GM23338 (cell line): ENCODE measurements at regions not wholly inside any gene's neighbourhood (a gene's known extent, or its start where the extent isn't known, plus 50 kb on each side); places are given as distances from the start of the nearest gene placed in this dataset.

ENCODE experiments used
- CREB1 ChIP-seq: fragments of 250-450 bp; sonication (Bioruptor Pico); IDR thresholded peaks from 2 replicates; pipeline ENCODE4 v1.5.0; 2020; ENCODE audit warnings: low read depth, mild to moderate bottlenecking, moderate library complexity
- EZH2 ChIP-seq: fragments of 200-600 bp; sonication (generic); IDR thresholded peaks from one replicate; pipeline ENCODE4 v1.8.0; 2017; ENCODE audit warnings: antibody characterized with exemption, mild to moderate bottlenecking, low read depth; ENCODE audit not compliant: unreplicated experiment
- EZH2phosphoT487 ChIP-seq: fragments of 200-600 bp; sonication (generic); IDR thresholded peaks from one replicate; pipeline ENCODE4 v1.8.1; 2018; ENCODE audit warnings: antibody characterized with exemption; ENCODE audit not compliant: unreplicated experiment
- JUNB ChIP-seq: IDR thresholded peaks from one replicate; pipeline ENCODE4 v1.6.1; 2016; ENCODE audit warnings: antibody characterized with exemption; ENCODE audit not compliant: unreplicated experiment
- NANOG ChIP-seq: IDR thresholded peaks from 2 replicates; pipeline ENCODE4 v1.6.1; 2016; ENCODE audit warnings: antibody characterized with exemption, borderline replicate concordance
- STAT1 ChIP-seq: IDR thresholded peaks from one replicate; pipeline ENCODE4 v1.6.1; 2016; ENCODE audit warnings: antibody characterized with exemption; ENCODE audit not compliant: unreplicated experiment
- ZNF114 ChIP-seq: fragments of 250-450 bp; sonication (Bioruptor Pico); IDR thresholded peaks from 2 replicates; pipeline ENCODE4 v1.5.0; 2020; ENCODE audit warnings: mild to moderate bottlenecking, moderate library complexity
- ZNF331 ChIP-seq: fragments of 250-450 bp; sonication (Bioruptor Pico); IDR thresholded peaks from 2 replicates; pipeline ENCODE4 v1.5.0; 2020; ENCODE audit warnings: low read depth, mild to moderate bottlenecking, moderate library complexity
- TF ChIP-seq, protein P1 (sequence below): fragments of 250-450 bp; sonication (Bioruptor Pico); IDR thresholded peaks from 2 replicates; pipeline ENCODE4 v1.5.0; 2020; ENCODE audit warnings: mild to moderate bottlenecking, moderate library complexity
- TF ChIP-seq, protein P2 (sequence below): IDR thresholded peaks from 2 replicates; pipeline ENCODE4 v1.6.1; 2016; ENCODE audit warnings: antibody characterized with exemption
- TF ChIP-seq, protein P3 (sequence below): IDR thresholded peaks from one replicate; pipeline ENCODE4 v1.6.1; 2018; ENCODE audit warnings: antibody characterized with exemption; ENCODE audit not compliant: unreplicated experiment

DNA sequence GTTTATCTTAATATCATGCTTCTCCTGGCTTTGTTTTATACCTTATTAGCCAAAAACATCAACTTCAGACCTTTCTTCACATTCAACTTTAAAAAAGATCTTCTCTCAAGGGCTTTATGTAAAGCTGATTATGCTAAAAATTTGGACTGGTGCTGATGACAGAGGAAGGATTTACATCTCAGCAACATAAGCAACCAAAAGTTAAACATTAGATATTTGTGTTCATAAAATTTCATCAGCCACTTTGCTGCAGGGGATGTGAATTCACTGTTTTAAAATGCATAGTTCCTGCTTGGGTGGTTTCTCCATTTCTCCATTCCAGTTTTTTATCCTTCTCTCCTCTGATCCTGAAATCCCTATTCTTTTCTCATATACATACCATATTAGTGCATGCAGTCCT is 398.6 kb upstream of the DDI1 start (continued):
- TF ChIP-seq, protein P1, sequence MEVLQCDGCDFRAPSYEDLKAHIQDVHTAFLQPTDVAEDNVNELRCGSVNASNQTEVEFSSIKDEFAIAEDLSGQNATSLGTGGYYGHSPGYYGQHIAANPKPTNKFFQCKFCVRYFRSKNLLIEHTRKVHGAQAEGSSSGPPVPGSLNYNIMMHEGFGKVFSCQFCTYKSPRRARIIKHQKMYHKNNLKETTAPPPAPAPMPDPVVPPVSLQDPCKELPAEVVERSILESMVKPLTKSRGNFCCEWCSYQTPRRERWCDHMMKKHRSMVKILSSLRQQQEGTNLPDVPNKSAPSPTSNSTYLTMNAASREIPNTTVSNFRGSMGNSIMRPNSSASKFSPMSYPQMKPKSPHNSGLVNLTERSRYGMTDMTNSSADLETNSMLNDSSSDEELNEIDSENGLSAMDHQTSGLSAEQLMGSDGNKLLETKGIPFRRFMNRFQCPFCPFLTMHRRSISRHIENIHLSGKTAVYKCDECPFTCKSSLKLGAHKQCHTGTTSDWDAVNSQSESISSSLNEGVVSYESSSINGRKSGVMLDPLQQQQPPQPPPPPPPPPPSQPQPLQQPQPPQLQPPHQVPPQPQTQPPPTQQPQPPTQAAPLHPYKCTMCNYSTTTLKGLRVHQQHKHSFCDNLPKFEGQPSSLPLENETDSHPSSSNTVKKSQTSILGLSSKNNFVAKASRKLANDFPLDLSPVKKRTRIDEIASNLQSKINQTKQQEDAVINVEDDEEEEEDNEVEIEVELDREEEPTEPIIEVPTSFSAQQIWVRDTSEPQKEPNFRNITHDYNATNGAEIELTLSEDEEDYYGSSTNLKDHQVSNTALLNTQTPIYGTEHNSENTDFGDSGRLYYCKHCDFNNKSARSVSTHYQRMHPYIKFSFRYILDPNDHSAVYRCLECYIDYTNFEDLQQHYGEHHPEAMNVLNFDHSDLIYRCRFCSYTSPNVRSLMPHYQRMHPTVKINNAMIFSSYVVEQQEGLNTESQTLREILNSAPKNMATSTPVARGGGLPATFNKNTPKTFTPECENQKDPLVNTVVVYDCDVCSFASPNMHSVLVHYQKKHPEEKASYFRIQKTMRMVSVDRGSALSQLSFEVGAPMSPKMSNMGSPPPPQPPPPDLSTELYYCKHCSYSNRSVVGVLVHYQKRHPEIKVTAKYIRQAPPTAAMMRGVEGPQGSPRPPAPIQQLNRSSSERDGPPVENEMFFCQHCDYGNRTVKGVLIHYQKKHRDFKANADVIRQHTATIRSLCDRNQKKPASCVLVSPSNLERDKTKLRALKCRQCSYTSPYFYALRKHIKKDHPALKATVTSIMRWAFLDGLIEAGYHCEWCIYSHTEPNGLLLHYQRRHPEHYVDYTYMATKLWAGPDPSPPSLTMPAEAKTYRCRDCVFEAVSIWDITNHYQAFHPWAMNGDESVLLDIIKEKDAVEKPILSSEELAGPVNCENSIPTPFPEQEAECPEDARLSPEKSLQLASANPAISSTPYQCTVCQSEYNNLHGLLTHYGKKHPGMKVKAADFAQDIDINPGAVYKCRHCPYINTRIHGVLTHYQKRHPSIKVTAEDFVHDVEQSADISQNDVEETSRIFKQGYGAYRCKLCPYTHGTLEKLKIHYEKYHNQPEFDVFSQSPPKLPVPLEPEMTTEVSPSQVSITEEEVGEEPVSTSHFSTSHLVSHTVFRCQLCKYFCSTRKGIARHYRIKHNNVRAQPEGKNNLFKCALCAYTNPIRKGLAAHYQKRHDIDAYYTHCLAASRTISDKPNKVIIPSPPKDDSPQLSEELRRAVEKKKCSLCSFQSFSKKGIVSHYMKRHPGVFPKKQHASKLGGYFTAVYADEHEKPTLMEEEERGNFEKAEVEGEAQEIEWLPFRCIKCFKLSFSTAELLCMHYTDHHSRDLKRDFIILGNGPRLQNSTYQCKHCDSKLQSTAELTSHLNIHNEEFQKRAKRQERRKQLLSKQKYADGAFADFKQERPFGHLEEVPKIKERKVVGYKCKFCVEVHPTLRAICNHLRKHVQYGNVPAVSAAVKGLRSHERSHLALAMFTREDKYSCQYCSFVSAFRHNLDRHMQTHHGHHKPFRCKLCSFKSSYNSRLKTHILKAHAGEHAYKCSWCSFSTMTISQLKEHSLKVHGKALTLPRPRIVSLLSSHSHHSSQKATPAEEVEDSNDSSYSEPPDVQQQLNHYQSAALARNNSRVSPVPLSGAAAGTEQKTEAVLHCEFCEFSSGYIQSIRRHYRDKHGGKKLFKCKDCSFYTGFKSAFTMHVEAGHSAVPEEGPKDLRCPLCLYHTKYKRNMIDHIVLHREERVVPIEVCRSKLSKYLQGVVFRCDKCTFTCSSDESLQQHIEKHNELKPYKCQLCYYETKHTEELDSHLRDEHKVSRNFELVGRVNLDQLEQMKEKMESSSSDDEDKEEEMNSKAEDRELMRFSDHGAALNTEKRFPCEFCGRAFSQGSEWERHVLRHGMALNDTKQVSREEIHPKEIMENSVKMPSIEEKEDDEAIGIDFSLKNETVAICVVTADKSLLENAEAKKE (CRISPR knock-in tag): no peak
- no peak for TF ChIP-seq ZNF114 (CRISPR knock-in tag)
- TF ChIP-seq JUNB: no peak
- TF ChIP-seq, protein P2, sequence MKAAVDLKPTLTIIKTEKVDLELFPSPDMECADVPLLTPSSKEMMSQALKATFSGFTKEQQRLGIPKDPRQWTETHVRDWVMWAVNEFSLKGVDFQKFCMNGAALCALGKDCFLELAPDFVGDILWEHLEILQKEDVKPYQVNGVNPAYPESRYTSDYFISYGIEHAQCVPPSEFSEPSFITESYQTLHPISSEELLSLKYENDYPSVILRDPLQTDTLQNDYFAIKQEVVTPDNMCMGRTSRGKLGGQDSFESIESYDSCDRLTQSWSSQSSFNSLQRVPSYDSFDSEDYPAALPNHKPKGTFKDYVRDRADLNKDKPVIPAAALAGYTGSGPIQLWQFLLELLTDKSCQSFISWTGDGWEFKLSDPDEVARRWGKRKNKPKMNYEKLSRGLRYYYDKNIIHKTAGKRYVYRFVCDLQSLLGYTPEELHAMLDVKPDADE: no peak
- no peak for TF ChIP-seq EZH2phosphoT487
- no peak for TF ChIP-seq EZH2
- no peak for TF ChIP-seq CREB1 (CRISPR knock-in tag)
- no peak for TF ChIP-seq STAT1
- TF ChIP-seq, protein P3, sequence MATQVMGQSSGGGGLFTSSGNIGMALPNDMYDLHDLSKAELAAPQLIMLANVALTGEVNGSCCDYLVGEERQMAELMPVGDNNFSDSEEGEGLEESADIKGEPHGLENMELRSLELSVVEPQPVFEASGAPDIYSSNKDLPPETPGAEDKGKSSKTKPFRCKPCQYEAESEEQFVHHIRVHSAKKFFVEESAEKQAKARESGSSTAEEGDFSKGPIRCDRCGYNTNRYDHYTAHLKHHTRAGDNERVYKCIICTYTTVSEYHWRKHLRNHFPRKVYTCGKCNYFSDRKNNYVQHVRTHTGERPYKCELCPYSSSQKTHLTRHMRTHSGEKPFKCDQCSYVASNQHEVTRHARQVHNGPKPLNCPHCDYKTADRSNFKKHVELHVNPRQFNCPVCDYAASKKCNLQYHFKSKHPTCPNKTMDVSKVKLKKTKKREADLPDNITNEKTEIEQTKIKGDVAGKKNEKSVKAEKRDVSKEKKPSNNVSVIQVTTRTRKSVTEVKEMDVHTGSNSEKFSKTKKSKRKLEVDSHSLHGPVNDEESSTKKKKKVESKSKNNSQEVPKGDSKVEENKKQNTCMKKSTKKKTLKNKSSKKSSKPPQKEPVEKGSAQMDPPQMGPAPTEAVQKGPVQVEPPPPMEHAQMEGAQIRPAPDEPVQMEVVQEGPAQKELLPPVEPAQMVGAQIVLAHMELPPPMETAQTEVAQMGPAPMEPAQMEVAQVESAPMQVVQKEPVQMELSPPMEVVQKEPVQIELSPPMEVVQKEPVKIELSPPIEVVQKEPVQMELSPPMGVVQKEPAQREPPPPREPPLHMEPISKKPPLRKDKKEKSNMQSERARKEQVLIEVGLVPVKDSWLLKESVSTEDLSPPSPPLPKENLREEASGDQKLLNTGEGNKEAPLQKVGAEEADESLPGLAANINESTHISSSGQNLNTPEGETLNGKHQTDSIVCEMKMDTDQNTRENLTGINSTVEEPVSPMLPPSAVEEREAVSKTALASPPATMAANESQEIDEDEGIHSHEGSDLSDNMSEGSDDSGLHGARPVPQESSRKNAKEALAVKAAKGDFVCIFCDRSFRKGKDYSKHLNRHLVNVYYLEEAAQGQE: no peak
- TF ChIP-seq ZNF331 (CRISPR knock-in tag): no peak
- no peak for TF ChIP-seq NANOG
